ENCODE measurements at regions not wholly inside any gene's neighbourhood (a gene's known extent, or its start where the extent isn't known, plus 50 kb on each side); places are given as distances from the start of the nearest gene placed in this dataset.

DNA sequence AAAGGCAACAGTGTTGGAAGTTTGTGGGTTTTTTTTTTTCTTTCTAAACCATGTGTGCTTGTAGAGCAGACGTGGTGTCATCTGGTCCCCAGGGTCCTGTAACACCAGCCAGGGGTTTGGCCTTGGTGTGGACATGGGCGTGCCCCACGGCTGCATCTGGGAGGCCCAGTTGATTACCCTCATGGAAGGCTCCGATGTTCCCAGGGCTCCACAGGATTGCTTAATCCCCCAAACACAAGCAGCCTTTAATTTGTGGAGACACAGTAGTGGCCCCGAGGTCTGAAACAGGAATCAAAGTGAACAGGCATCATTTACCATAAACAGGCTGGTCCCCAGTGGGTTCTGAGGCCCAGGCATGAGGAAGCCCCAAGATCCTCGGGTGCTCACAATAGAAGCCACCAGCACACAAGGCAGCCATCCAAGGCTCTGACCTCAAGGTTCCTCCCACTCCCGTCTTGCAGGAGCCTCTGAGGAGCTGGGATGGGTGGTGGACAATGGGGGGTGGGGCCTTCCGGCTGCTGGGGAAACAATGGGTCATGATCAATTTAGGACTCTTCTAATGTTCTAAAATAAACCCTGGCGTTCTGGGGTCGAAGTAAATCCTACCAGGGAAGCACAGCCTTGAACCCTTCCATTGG, 115.0 kb upstream of the CD82 start:
- no peak overlapping the region for H3K27ac ChIP-seq (ENCODE audit: low read depth, low read length)
- no peaks in the 10 kb centered on the region for H3K4me1 ChIP-seq (ENCODE audit: control insufficient read depth in 1 of 2, insufficient read depth in 2 of 2, low read length in 2 of 2)

DNA sequence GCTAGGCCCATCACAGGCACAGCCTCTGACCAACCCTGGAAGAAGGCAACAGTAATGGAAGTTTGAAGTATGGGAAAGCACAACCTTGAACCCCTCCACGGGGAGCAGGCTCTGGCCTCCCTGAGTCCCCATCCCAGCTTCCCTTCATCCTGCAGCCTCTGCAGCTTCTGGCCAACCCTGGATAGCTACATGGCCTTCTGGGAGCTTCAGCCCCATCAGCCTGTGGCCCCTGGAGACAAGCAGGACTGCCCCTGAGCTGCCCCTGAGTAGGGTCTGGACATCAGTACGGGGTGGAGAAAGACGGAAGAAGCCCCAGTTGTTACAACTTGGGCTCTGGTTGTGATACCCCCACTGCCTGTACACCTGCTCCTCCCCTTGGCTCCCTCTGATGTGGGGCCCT, 113.8 kb upstream of the CD82 start:
- H3K4me1 ChIP-seq (ENCODE audit: control insufficient read depth in 1 of 2, insufficient read depth in 2 of 2, low read length in 2 of 2) = no peaks in the 10 kb centered on the region
- H3K9me3 ChIP-seq (ENCODE audit: control insufficient read depth in 1 of 2, low read length in 2 of 2) = no peaks in the 10 kb centered on the region

More for the DNA sequence above, 115.0 kb upstream of the CD82 start:
- Histone ChIP-seq H3K27me3 (ENCODE audit: control insufficient read depth in 1 of 2, insufficient read depth in 2 of 2, low read length in 2 of 2) (no peaks in the 10 kb centered on the region), H3K4me3 (ENCODE audit: low read depth in 1 of 2, low read length in 2 of 2) (no peak overlapping the region), H3K9ac (ENCODE audit: low read depth in 1 of 2, low read length in 2 of 2) (no peak overlapping the region), H3K9me3 (ENCODE audit: control insufficient read depth in 1 of 2, low read length in 2 of 2) (no peaks in the 10 kb centered on the region), H3K36me3 (ENCODE audit: control insufficient read depth in 1 of 2, insufficient read depth in 2 of 2, low read length in 2 of 2) (no peaks in the 10 kb centered on the region)

DNA sequence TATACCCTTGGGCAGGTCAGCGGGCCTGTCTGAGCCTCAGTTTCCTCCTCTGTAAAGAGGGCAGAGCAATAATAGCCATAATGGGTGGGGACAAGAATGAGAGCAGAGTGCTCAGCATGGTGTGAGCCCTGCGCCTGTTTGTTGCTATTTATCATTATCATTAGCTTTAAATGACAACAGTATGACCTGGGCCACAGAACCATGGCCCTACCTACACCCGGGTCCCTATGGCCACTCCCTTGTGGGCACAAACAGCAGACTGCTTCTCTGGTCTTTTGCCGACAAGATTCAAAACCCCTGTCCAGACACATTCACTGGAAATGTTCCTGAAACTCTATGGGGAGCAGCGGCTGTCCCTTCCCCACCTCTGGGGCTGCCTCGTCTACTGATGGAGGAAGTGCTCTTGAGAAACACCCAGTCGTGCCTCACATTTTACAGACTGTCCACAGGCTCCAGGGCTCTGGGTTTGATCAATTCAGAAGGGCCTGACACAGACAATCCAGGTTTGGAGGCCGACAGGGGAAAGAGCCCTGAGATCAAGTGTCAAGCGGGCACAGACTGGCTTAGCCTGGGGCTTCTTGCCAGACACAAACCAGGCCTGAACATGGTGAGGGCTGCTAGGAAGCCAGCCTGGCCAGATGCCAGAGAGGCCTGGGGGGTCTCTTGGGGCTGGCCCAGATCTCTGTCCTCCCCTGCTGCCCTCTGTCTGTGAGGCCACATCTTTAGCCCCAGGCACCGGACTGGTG, 112.5 kb upstream of the CD82 start:
- H3K4me1 ChIP-seq (ENCODE audit: control insufficient read depth in 1 of 2, insufficient read depth in 2 of 2, low read length in 2 of 2) = no peaks in the 10 kb centered on the region
- no peak overlapping the region for H3K4me3 ChIP-seq (ENCODE audit: low read depth in 1 of 2, low read length in 2 of 2)
- H3K27ac ChIP-seq (ENCODE audit: low read depth, low read length) = no peak overlapping the region
- no peaks in the 10 kb centered on the region for H3K36me3 ChIP-seq (ENCODE audit: control insufficient read depth in 1 of 2, insufficient read depth in 2 of 2, low read length in 2 of 2)
- no peaks in the 10 kb centered on the region for H3K27me3 ChIP-seq (ENCODE audit: control insufficient read depth in 1 of 2, insufficient read depth in 2 of 2, low read length in 2 of 2)
- no peak overlapping the region for H3K9ac ChIP-seq (ENCODE audit: low read depth in 1 of 2, low read length in 2 of 2)
- no peaks in the 10 kb centered on the region for H3K9me3 ChIP-seq (ENCODE audit: control insufficient read depth in 1 of 2, low read length in 2 of 2)

More for the DNA sequence above, 113.8 kb upstream of the CD82 start:
- Histone ChIP-seq H3K27me3 (ENCODE audit: control insufficient read depth in 1 of 2, insufficient read depth in 2 of 2, low read length in 2 of 2) (no peaks in the 10 kb centered on the region), H3K27ac (ENCODE audit: low read depth, low read length) (no peak overlapping the region), H3K9ac (ENCODE audit: low read depth in 1 of 2, low read length in 2 of 2) (no peak overlapping the region), H3K4me3 (ENCODE audit: low read depth in 1 of 2, low read length in 2 of 2) (no peak overlapping the region), H3K36me3 (ENCODE audit: control insufficient read depth in 1 of 2, insufficient read depth in 2 of 2, low read length in 2 of 2) (no peaks in the 10 kb centered on the region)

DNA sequence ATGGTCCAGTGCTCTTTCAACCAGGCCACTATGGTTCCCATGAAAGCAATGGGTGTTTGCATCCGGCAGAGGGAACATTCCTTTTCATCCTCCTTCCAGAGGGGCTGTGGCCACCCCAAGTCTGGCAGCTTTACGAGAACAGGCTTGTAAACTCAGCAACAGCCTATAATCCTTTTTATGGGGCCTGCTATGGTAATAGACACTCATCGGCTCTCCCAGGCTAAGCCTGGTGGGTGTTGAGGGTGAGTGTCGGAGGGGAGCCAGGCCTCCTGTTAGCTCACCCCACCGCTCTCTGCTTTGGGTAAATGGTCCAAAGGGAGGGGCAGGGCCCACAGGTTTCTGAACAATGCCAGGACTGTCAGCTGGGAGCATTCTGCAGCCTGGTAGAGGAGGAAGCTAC, 111.6 kb upstream of the CD82 start:
- Histone ChIP-seq H3K9ac (ENCODE audit: low read depth in 1 of 2, low read length in 2 of 2) (no peak overlapping the region), H3K27me3 (ENCODE audit: control insufficient read depth in 1 of 2, insufficient read depth in 2 of 2, low read length in 2 of 2) (no peaks in the 10 kb centered on the region), H3K4me3 (ENCODE audit: low read depth in 1 of 2, low read length in 2 of 2) (no peak overlapping the region), H3K36me3 (ENCODE audit: control insufficient read depth in 1 of 2, insufficient read depth in 2 of 2, low read length in 2 of 2) (no peaks in the 10 kb centered on the region), H3K4me1 (ENCODE audit: control insufficient read depth in 1 of 2, insufficient read depth in 2 of 2, low read length in 2 of 2) (no peaks in the 10 kb centered on the region), H3K27ac (ENCODE audit: low read depth, low read length) (no peak overlapping the region), H3K9me3 (ENCODE audit: control insufficient read depth in 1 of 2, low read length in 2 of 2) (no peaks in the 10 kb centered on the region)

DNA sequence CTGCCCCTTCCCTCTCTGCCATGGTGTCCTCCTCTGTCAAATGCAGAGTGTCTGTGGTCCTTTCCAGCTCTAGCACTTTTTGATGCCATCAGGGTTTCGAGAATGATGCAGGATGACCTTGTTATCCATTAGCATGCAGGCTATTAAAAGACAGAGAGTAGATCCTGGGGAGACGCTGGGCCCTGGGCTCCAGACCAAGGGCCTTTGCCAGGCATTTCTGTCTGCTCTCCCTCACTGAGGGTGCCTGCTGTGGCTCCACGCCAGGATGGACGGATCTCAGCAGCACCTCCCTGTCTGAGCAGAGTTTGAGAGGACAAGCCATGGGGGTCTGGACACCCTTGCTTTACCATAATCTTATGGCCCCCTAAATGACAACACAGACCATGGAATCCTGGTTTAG, 110.8 kb upstream of the CD82 start:
- Histone ChIP-seq H3K27ac (ENCODE audit: low read depth, low read length) (no peak overlapping the region), H3K4me3 (ENCODE audit: low read depth in 1 of 2, low read length in 2 of 2) (no peak overlapping the region), H3K36me3 (ENCODE audit: control insufficient read depth in 1 of 2, insufficient read depth in 2 of 2, low read length in 2 of 2) (no peaks in the 10 kb centered on the region), H3K27me3 (ENCODE audit: control insufficient read depth in 1 of 2, insufficient read depth in 2 of 2, low read length in 2 of 2) (no peaks in the 10 kb centered on the region), H3K4me1 (ENCODE audit: control insufficient read depth in 1 of 2, insufficient read depth in 2 of 2, low read length in 2 of 2) (no peaks in the 10 kb centered on the region), H3K9ac (ENCODE audit: low read depth in 1 of 2, low read length in 2 of 2) (no peak overlapping the region), H3K9me3 (ENCODE audit: control insufficient read depth in 1 of 2, low read length in 2 of 2) (no peaks in the 10 kb centered on the region)

DNA sequence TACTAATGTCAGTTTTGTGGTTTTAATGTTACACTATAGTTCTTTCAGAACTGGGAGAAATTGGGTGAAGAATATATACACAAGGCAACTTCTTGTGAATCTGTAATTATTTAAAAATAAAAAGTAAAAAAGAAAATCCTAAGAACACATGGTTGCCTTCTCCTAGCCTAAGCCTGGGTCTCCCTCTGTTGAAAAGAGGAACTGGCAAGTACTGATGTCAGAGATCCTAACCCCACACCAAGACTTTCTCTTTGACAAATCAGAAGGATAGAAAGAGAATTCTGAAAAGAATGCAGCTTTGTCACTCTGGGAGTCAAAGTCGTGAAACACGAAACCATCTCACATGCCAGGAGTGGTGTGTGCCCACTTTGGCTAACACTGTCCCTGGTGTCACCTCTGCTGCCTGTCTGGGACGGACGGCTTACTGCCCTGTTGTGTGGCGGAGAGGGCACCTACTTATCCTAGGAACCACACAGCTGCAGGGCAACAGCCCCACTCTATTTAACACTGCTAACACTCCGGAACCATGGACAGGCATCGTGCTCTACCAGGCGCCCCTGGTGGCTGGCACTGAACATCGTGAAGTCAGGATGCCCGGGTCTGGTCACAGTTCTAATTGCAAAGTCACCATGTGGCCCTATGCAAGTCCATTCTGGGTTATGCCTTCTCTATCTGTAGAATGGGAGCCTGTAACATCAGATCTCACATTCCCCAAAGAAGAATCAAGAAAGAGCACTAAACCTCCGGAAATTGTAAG, 108.7 kb upstream of the CD82 start:
- H3K36me3 ChIP-seq (ENCODE audit: control insufficient read depth in 1 of 2, insufficient read depth in 2 of 2, low read length in 2 of 2) = no peaks in the 10 kb centered on the region
- H3K4me1 ChIP-seq (ENCODE audit: control insufficient read depth in 1 of 2, insufficient read depth in 2 of 2, low read length in 2 of 2) = no peaks in the 10 kb centered on the region
- no peak overlapping the region for H3K27ac ChIP-seq (ENCODE audit: low read depth, low read length)
- no peak overlapping the region for H3K9ac ChIP-seq (ENCODE audit: low read depth in 1 of 2, low read length in 2 of 2)
- H3K4me3 ChIP-seq (ENCODE audit: low read depth in 1 of 2, low read length in 2 of 2) = no peak overlapping the region
- no peaks in the 10 kb centered on the region for H3K27me3 ChIP-seq (ENCODE audit: control insufficient read depth in 1 of 2, insufficient read depth in 2 of 2, low read length in 2 of 2)
- H3K9me3 ChIP-seq (ENCODE audit: control insufficient read depth in 1 of 2, low read length in 2 of 2) = no peaks in the 10 kb centered on the region

DNA sequence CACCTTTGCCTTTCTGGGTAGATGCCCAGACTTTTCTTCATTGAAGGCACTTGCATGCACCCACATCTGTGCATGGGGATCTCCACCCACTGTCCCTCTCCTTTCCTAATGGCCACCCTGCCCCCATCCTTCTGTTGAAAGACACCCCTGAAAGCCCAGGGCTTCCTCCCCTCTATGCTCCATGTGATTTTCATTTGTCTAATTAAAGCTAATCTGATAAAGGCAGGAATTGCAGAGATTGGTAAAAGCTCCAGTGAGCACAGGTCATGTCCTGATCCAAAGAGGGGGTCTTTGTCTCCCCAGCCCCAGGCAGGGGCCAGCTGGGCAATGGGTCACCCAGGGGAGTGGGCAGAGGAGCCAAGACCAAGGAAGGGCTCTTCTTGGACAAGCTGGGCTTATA, 107.6 kb upstream of the CD82 start:
- Histone ChIP-seq H3K9ac (ENCODE audit: low read depth in 1 of 2, low read length in 2 of 2) (no peak overlapping the region), H3K9me3 (ENCODE audit: control insufficient read depth in 1 of 2, low read length in 2 of 2) (no peaks in the 10 kb centered on the region), H3K4me3 (ENCODE audit: low read depth in 1 of 2, low read length in 2 of 2) (no peak overlapping the region), H3K27ac (ENCODE audit: low read depth, low read length) (no peak overlapping the region), H3K36me3 (ENCODE audit: control insufficient read depth in 1 of 2, insufficient read depth in 2 of 2, low read length in 2 of 2) (no peaks in the 10 kb centered on the region), H3K4me1 (ENCODE audit: control insufficient read depth in 1 of 2, insufficient read depth in 2 of 2, low read length in 2 of 2) (no peaks in the 10 kb centered on the region), H3K27me3 (ENCODE audit: control insufficient read depth in 1 of 2, insufficient read depth in 2 of 2, low read length in 2 of 2) (no peaks in the 10 kb centered on the region)

DNA sequence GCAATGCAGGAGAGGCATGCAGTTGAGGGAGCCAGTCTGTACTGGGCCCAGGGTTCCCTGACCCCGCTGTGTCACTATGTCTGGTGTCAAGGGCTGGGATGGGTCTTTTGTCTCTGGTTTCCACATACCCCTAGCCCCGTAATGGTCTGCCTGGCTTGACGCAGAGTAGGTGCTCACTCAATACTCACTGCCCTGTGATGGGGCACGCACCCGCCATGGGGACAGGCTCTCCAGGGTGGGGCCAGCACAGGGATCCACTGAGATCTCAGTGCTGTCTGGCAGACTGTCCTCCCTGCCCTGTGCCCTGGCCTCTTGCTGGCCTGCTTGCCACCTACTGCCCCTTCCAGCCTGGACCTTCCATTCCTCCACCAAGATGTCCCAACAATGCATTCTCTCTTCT, 101.7 kb upstream of the CD82 start:
- no peak overlapping the region for H3K9ac ChIP-seq (ENCODE audit: low read depth in 1 of 2, low read length in 2 of 2)
- no peaks in the 10 kb centered on the region for H3K36me3 ChIP-seq (ENCODE audit: control insufficient read depth in 1 of 2, insufficient read depth in 2 of 2, low read length in 2 of 2)
- peaks cover 0 to 3% of the 10 kb centered on the region in 2 donors for H3K9me3 ChIP-seq (ENCODE audit: control insufficient read depth in 1 of 2, low read length in 2 of 2)
- H3K4me1 ChIP-seq (ENCODE audit: control insufficient read depth in 1 of 2, insufficient read depth in 2 of 2, low read length in 2 of 2) = no peaks in the 10 kb centered on the region
- no peak overlapping the region for H3K4me3 ChIP-seq (ENCODE audit: low read depth in 1 of 2, low read length in 2 of 2)
- H3K27ac ChIP-seq (ENCODE audit: low read depth, low read length) = no peak overlapping the region
- H3K27me3 ChIP-seq (ENCODE audit: control insufficient read depth in 1 of 2, insufficient read depth in 2 of 2, low read length in 2 of 2) = no peaks in the 10 kb centered on the region

DNA sequence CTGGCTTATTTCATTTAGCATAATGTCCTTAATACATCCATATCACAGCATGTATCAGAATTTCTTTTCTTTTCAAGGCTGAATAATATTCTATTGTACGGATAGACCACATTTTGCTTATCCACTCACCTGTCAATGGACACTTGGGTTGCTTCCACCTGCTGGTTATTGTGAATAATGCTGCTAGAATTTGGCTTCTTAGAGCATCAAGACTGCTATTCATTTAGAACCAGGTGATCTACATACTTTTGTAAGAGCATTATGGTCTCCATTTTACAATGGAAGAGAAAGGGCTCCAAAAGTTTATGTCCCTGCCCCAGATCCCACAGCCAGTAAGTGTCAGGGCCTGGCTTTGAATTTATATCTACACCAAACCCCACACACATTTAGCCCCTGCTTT, 100.7 kb upstream of the CD82 start:
- Histone ChIP-seq H3K36me3 (ENCODE audit: control insufficient read depth in 1 of 2, insufficient read depth in 2 of 2, low read length in 2 of 2) (no peaks in the 10 kb centered on the region), H3K4me1 (ENCODE audit: control insufficient read depth in 1 of 2, insufficient read depth in 2 of 2, low read length in 2 of 2) (no peaks in the 10 kb centered on the region), H3K4me3 (ENCODE audit: low read depth in 1 of 2, low read length in 2 of 2) (no peak overlapping the region), H3K9me3 (ENCODE audit: control insufficient read depth in 1 of 2, low read length in 2 of 2) (peaks cover 0 to 3% of the 10 kb centered on the region in 2 donors), H3K9ac (ENCODE audit: low read depth in 1 of 2, low read length in 2 of 2) (no peak overlapping the region), H3K27ac (ENCODE audit: low read depth, low read length) (no peak overlapping the region), H3K27me3 (ENCODE audit: control insufficient read depth in 1 of 2, insufficient read depth in 2 of 2, low read length in 2 of 2) (peaks cover 0 to 3% of the 10 kb centered on the region in 2 donors)

DNA sequence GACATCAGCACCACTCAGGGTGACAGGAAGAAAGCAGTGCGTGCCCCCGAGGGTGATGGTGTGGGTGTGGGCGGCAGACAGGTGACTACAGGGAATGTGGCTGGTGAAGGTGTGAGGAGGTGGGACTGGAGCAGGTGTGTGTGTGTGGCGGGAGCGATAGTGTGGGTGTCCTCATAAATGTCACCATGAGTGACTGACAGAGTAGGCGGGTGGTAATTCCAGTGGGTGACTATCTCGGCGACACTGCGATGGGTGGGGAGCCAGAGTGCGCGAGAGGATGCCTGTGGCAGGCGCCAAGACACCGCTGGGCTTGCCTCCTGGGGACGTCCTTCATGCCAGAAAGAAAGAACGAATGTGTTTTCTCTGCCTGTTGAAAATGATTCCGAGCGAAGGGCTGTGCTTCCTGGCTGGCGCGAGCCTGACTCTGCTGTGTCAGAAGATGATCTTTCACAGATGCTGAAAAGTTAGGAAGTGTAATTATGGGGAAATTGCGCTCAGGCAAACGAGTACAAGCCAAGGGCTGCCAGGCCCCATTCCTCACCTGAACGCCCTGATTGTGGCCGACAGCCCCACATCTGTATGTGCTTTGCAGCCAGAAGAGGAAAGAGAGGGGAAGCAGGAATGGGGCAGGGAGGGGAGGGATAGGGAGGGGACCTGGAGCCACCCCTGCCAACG, 98.8 kb upstream of the CD82 start:
- Histone ChIP-seq H3K9ac (ENCODE audit: low read depth in 1 of 2, low read length in 2 of 2) (no peak overlapping the region), H3K27me3 (ENCODE audit: control insufficient read depth in 1 of 2, insufficient read depth in 2 of 2, low read length in 2 of 2) (peaks cover 0 to 3% of the 10 kb centered on the region in 2 donors), H3K4me3 (ENCODE audit: low read depth in 1 of 2, low read length in 2 of 2) (no peak overlapping the region), H3K36me3 (ENCODE audit: control insufficient read depth in 1 of 2, insufficient read depth in 2 of 2, low read length in 2 of 2) (no peaks in the 10 kb centered on the region), H3K4me1 (ENCODE audit: control insufficient read depth in 1 of 2, insufficient read depth in 2 of 2, low read length in 2 of 2) (no peaks in the 10 kb centered on the region), H3K27ac (ENCODE audit: low read depth, low read length) (no peak overlapping the region), H3K9me3 (ENCODE audit: control insufficient read depth in 1 of 2, low read length in 2 of 2) (peaks cover 0 to 3% of the 10 kb centered on the region in 2 donors)
